DND-41 (cell line): ENCODE measurements at regions not wholly inside any gene's neighbourhood (a gene's known extent, or its start where the extent isn't known, plus 50 kb on each side); places are given as distances from the start of the nearest gene placed in this dataset.

Experiments
- EZH2 ChIP-seq: IDR thresholded peaks from 3 replicates; pipeline ENCODE4 v1.6.1; 2012; ENCODE audit warnings: borderline replicate concordance, low read depth, mild to moderate bottlenecking, moderate library complexity, low read length, inconsistent platforms; ENCODE audit not compliant: severe bottlenecking
- TF ChIP-seq, protein P1 (sequence below): IDR thresholded peaks from 2 replicates; pipeline ENCODE4 v1.5.1; 2012; ENCODE audit warnings: borderline replicate concordance, low read length, moderate library complexity, mild to moderate bottlenecking; ENCODE audit not compliant: poor library complexity, severe bottlenecking; ENCODE audit errors: extremely low read depth

DNA sequence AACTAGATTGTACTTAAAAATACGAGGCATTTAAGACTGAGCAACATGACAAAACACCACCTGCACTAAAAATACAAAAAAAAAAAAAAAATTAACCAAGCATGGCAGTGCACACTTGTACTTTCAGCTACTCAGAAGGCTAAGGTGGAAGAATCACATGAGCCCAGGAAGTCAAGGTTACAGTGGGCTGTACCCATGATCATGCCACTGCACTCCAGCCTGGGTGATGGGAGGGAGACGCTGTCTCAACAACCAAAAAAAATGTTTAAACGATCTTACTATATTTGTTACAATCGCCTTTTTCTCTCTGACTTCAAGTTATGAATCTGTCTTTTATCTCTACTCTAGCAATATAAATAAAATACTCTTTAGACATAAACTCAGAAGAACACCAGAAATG lies 1454.3 kb downstream of the MAT2B start:
- TF ChIP-seq, protein P1, sequence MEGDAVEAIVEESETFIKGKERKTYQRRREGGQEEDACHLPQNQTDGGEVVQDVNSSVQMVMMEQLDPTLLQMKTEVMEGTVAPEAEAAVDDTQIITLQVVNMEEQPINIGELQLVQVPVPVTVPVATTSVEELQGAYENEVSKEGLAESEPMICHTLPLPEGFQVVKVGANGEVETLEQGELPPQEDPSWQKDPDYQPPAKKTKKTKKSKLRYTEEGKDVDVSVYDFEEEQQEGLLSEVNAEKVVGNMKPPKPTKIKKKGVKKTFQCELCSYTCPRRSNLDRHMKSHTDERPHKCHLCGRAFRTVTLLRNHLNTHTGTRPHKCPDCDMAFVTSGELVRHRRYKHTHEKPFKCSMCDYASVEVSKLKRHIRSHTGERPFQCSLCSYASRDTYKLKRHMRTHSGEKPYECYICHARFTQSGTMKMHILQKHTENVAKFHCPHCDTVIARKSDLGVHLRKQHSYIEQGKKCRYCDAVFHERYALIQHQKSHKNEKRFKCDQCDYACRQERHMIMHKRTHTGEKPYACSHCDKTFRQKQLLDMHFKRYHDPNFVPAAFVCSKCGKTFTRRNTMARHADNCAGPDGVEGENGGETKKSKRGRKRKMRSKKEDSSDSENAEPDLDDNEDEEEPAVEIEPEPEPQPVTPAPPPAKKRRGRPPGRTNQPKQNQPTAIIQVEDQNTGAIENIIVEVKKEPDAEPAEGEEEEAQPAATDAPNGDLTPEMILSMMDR, result no peak
- TF ChIP-seq EZH2, result no peak
